OCI-LY3 (cell line): ENCODE measurements at regions not wholly inside any gene's neighbourhood (a gene's known extent, or its start where the extent isn't known, plus 50 kb on each side); places are given as distances from the start of the nearest gene placed in this dataset.
"Not testable (repeated sequence)": the region's sequence is repeated elsewhere in the genome, so short reads cannot be mapped to it uniquely, and the experiment has no call there.

Experiments used
- H2AFZ ChIP-seq: fragments of 200-600, 300-600 bp; shearing (Covaris generic); 2 replicates; pipeline ENCODE4 v1.6.0; 2014; ENCODE audit warnings: antibody characterized with exemption, low read depth, low read length
- H3K27ac ChIP-seq: fragments of 200-600, 300-600 bp; sonication (generic); 2 replicates; pipeline ENCODE4 v1.5.1; 2014; ENCODE audit warnings: mild to moderate bottlenecking, low read length, moderate library complexity, mixed read lengths
- H3K27me3 ChIP-seq: fragments of 200-600, 300-600 bp; sonication (generic); 2 replicates; pipeline ENCODE4 v1.6.1; 2014; ENCODE audit warnings: low read depth, low read length, mixed read lengths
- H3K36me3 ChIP-seq: fragments of 200-600, 300-600 bp; sonication (generic); replicated peaks from 2 replicates; pipeline ENCODE3; 2014; ENCODE audit warnings: low read depth, low read length, mixed read lengths
- H3K4me1 ChIP-seq: fragments of 300-600, 200-600 bp; sonication (generic); 2 replicates; pipeline ENCODE4 v1.6.1; 2014; ENCODE audit warnings: low read length, mixed read lengths
- H3K4me2 ChIP-seq: fragments of 200-600, 300-600 bp; sonication (generic); 2 replicates; pipeline ENCODE4 v1.6.1; 2014; ENCODE audit warnings: low read length, mixed read lengths
- H3K4me3 ChIP-seq: fragments of 300-600, 200-600 bp; sonication (generic); 2 replicates; pipeline ENCODE4 v1.5.1; 2014; ENCODE audit warnings: antibody characterized with exemption, mild to moderate bottlenecking, low read length, moderate library complexity
- H3K79me2 ChIP-seq: fragments of 300-600, 200-600 bp; shearing (Covaris generic); 2 replicates; pipeline ENCODE4 v1.6.1; 2014; ENCODE audit warnings: mild to moderate bottlenecking, low read length, mixed read lengths
- H3K9ac ChIP-seq: fragments of 300-600, 200-600 bp; shearing (Covaris generic); 2 replicates; pipeline ENCODE4 v1.6.0; 2014; ENCODE audit warnings: mild to moderate bottlenecking, low read length, moderate library complexity
- H3K9me3 ChIP-seq: fragments of 200-600, 300-600 bp; shearing (Covaris generic); 2 replicates; pipeline ENCODE4 v1.6.1; 2014; ENCODE audit warnings: low read length, mixed read lengths; ENCODE audit not compliant: insufficient read depth
- H4K20me1 ChIP-seq: fragments of 200-600, 300-600 bp; sonication (generic); 2 replicates; pipeline ENCODE4 v1.6.1; 2016; ENCODE audit warnings: low read length, mixed read lengths; ENCODE audit not compliant: insufficient read depth
- CTCF ChIP-seq: fragments of 200-600, 300-600 bp; sonication (generic); IDR thresholded peaks from 2 replicates; pipeline ENCODE4 v1.5.1; 2014; ENCODE audit warnings: antibody characterized with exemption, low read length, low read depth
- EZH2phosphoT487 ChIP-seq: fragments of 200-600 bp; shearing (Covaris generic); IDR thresholded peaks from 2 replicates; pipeline ENCODE4 v1.6.1; 2018; ENCODE audit warnings: antibody characterized with exemption, mixed run types, low read depth

- H3K36me3 ChIP-seq: not testable (repeated sequence)
Measured at GRCh38 chr17:45554479-45554878, 64.0 kb upstream of the PLEKHM1 start.

DNA sequence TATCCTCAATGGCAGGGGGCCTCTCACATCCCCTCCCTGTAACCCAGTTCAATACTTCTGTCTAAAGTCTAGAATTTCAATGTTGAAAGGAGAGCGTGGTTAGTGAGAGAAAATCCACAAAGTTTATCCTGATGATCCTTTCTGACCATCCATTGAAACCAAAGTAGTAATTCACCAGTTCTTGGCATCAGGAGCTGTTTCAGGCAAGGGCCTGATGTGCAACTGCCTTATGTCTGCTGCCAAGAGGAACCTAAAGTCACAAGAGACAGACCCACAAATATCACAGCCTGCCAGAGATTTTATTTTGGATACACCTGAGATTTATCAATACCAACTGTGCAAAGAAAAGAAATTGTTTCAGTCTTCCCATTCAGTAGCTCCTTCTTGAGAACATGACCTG lies 68.3 kb upstream of the PLEKHM1 start:
- H3K79me2 ChIP-seq, H3K4me1 ChIP-seq, H3K4me2 ChIP-seq, H3K9ac ChIP-seq, H3K9me3 ChIP-seq, H3K36me3 ChIP-seq, H3K27ac ChIP-seq, H2AFZ ChIP-seq, H4K20me1 ChIP-seq, H3K27me3 ChIP-seq, H3K4me3 ChIP-seq: not testable (repeated sequence)

More at GRCh38 chr17:45554479-45554878, 64.0 kb upstream of the PLEKHM1 start:
- not testable (repeated sequence) for H2AFZ ChIP-seq, H3K27ac ChIP-seq, H3K9ac ChIP-seq, H3K4me3 ChIP-seq, H3K27me3 ChIP-seq, H3K4me2 ChIP-seq, H3K4me1 ChIP-seq, H3K79me2 ChIP-seq, H4K20me1 ChIP-seq, H3K9me3 ChIP-seq

GRCh38 chr17:45562868-45563267 lies 72.3 kb upstream of the PLEKHM1 start:
- H2AFZ ChIP-seq, H3K4me2 ChIP-seq, H3K4me3 ChIP-seq, H3K4me1 ChIP-seq, H3K9me3 ChIP-seq, H4K20me1 ChIP-seq, H3K27me3 ChIP-seq, H3K27ac ChIP-seq, H3K36me3 ChIP-seq, H3K9ac ChIP-seq, H3K79me2 ChIP-seq: not testable (repeated sequence)

- not testable (repeated sequence) for H3K36me3 ChIP-seq, H3K4me3 ChIP-seq, H3K4me2 ChIP-seq, H2AFZ ChIP-seq, H3K9me3 ChIP-seq, H3K9ac ChIP-seq, H3K27me3 ChIP-seq, H3K27ac ChIP-seq, H4K20me1 ChIP-seq, H3K4me1 ChIP-seq, H3K79me2 ChIP-seq
Measured at GRCh38 chr17:45563283-45563682, 72.8 kb upstream of the PLEKHM1 start.

- not testable (repeated sequence) for H3K9me3 ChIP-seq, H3K4me2 ChIP-seq, H3K9ac ChIP-seq, H2AFZ ChIP-seq, H3K27ac ChIP-seq, H3K36me3 ChIP-seq, H4K20me1 ChIP-seq, H3K4me1 ChIP-seq, H3K4me3 ChIP-seq, H3K27me3 ChIP-seq, H3K79me2 ChIP-seq
Measured at GRCh38 chr17:45568275-45568674, 77.8 kb upstream of the PLEKHM1 start.

DNA sequence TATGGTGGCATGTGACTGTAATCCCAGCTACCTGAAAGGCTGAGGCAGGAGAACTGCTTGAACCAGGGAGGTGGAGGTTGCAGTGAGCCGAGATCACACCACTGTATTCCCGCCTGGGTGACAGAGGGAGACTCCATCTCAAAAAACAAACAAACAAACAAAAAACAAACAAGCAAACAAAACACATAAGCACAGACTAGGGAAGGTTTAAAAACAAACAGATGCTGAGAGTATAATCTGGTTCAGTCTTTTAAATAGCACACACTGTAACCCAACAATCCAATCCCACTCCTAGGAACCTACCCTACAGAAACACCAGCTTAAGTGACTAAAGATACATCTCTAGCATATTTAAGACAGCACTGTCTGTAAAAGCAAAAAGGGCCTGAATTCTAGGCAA lies 82.8 kb upstream of the PLEKHM1 start:
- H3K27ac ChIP-seq: not testable (repeated sequence)
- Histone ChIP-seq H3K79me2 (peaks cover 49% of the 10 kb centered on the region), H4K20me1 (peaks cover 41% of the 10 kb centered on the region)

DNA sequence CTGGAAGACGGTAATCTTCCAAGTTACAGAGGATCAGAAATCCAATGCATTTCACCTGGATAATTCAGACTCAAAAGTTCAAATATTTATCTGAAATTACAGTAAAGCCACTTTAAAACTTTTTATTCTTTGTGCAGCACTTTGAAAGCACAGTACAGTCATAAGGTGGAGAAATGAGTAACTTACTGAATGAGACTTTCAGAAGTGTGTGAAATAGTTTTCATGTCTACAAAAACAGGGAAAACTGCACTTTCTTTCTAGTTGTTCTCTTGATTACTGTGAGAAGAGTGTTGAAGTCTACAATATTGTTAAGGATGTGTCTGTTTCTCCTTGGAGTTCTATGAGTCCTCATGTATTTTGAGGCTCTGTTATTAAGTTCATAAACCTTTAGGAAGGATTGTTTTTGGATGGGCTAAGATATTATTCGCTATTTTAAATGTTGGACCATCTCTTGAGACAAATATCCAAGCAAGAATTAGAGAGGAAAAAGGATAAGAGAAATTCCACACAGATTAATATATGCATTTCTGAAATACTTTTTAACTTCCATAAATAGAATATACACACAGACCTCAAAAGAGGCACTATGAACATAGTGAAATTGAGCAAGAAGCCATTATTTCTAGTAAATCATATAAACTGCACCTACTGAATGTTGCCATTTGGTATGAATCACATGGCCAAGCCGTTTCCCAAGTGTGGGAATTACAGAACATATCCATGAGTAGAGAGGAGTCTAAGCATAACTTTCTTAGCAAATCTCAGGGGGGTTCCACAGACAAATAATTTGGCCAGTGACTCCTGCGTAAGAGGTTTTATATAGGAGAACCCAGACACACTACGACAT lies 83.6 kb upstream of the PLEKHM1 start:
- Histone ChIP-seq H2AFZ (no peak overlapping the region), H3K4me2 (0 out of 2 replicates have a peak overlapping the region, but pooled peaks have one; percentile 8), H4K20me1 (peaks cover 45% of the 10 kb centered on the region), H3K9me3 (no peaks in the 10 kb centered on the region), H3K4me3 (no peak overlapping the region), H3K4me1 (peaks cover 28% of the 10 kb centered on the region), H3K36me3 (peaks cover 7% of the 10 kb centered on the region), H3K79me2 (peaks cover 56% of the 10 kb centered on the region), H3K27ac (no peak overlapping the region), H3K27me3 (no peaks in the 10 kb centered on the region), H3K9ac (no peak overlapping the region)
- TF ChIP-seq EZH2phosphoT487 (no peak), CTCF (no peak)

More for the DNA sequence above, 82.8 kb upstream of the PLEKHM1 start:
- H3K4me1 ChIP-seq: peaks cover 28% of the 10 kb centered on the region
- H3K4me3 ChIP-seq, H3K9me3 ChIP-seq, H3K9ac ChIP-seq, H3K36me3 ChIP-seq, H3K4me2 ChIP-seq, H2AFZ ChIP-seq, H3K27me3 ChIP-seq: not testable (repeated sequence)
